Uterus (tissue), 2 donors: ENCODE measurements at regions not wholly inside any gene's neighbourhood (a gene's known extent, or its start where the extent isn't known, plus 50 kb on each side); places are given as distances from the start of the nearest gene placed in this dataset.

ENCODE experiments used
- POLR2A ChIP-seq, 2 donors: fragments of 450-650 bp; IDR thresholded peaks; one replicate each; pipeline ENCODE4 v1.6.1; 2016; ENCODE audit warnings: antibody characterized with exemption in 2 of 2, mild to moderate bottlenecking in 1 of 2, moderate library complexity in 1 of 2
- TF ChIP-seq, protein P1 (sequence below), 4 experiments: fragments of 200-600 bp in 2 of 4; fragments of 450-650 bp in 2 of 4; sonication (generic) in 2 of 4; IDR thresholded peaks; one replicate each; pipeline ENCODE4 v1.5.1; 2016 to 2019; ENCODE audit warnings: antibody characterized with exemption in 4 of 4, mild to moderate bottlenecking in 2 of 4, moderate library complexity in 1 of 4

DNA sequence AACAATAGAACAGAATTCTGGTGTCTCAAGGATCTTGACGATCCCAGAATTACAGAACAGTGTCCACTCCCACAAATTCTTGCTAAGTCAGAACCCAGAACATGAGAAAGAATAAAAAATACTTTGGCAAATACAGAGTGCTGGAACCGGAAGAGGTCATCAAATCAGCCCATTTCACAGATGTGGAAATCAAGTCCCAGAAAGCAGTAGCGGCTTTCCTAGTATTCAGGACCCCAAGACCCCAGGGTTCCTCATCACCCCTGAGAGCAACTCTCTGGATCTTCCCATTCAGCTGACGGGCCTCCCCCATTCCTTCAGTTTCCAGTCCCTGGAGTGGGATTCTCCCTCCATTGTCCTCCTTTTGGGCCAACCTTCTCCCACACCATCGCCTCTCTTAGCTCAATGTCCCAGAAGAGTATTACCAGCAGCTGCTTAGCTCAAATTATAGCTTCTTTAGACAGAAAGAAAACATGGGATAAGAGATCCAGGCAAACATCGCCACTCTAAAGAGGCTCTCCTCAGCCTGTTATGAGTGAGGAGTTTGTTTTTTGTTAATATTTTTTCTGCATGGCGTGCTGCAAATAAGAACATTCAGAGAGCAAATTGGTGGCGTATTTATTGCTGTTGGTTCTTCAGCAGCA lies 268.3 kb downstream of the MN1 start:
- TF ChIP-seq, protein P1, sequence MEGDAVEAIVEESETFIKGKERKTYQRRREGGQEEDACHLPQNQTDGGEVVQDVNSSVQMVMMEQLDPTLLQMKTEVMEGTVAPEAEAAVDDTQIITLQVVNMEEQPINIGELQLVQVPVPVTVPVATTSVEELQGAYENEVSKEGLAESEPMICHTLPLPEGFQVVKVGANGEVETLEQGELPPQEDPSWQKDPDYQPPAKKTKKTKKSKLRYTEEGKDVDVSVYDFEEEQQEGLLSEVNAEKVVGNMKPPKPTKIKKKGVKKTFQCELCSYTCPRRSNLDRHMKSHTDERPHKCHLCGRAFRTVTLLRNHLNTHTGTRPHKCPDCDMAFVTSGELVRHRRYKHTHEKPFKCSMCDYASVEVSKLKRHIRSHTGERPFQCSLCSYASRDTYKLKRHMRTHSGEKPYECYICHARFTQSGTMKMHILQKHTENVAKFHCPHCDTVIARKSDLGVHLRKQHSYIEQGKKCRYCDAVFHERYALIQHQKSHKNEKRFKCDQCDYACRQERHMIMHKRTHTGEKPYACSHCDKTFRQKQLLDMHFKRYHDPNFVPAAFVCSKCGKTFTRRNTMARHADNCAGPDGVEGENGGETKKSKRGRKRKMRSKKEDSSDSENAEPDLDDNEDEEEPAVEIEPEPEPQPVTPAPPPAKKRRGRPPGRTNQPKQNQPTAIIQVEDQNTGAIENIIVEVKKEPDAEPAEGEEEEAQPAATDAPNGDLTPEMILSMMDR (IDR thresholded peaks at IDR 0.05): no peak
- no peak for TF ChIP-seq POLR2A (IDR thresholded peaks at IDR 0.05)
